Body of pancreas (tissue), 4 donors: ENCODE measurements at regions not wholly inside any gene's neighbourhood (a gene's known extent, or its start where the extent isn't known, plus 50 kb on each side); places are given as distances from the start of the nearest gene placed in this dataset.
A peak's percentile ranks its signal among the peaks of the same experiment; 100 is the strongest.

Experiments
- ATAC-seq: fragments of 150-250 bp; one replicate; pipeline ENCODE4 v1.9.1; 2016
- DNase-seq, 4 donors: peaks; one replicate each; pipeline ENCODE4 v3.0.0-alpha.2; 2019
- H3K27ac ChIP-seq, 4 donors: fragments of 200-600 bp; sonication (generic); 1 replicate in 3 of 4; 2 replicates in 1 of 4; pipeline versions ENCODE4 v1.5.1 to v1.6.1; 2016 to 2019; ENCODE audit warnings: mild to moderate bottlenecking in 1 of 4, mixed read lengths in 1 of 4, moderate library complexity in 1 of 4
- H3K27me3 ChIP-seq, 2 donors: fragments of 200-600 bp; sonication (generic); one replicate each; pipeline ENCODE4 v1.6.0; 2016; ENCODE audit warnings: mild to moderate bottlenecking in 1 of 2
- H3K36me3 ChIP-seq, 2 donors: fragments of 200-600 bp; sonication (generic); replicated peaks in 1 of 2; 2 replicates each; pipeline ENCODE4 v1.5.1; 2016; ENCODE audit warnings: low read depth in 2 of 2; ENCODE audit not compliant: insufficient read depth in 1 of 2
- H3K4me1 ChIP-seq: fragments of 200-600 bp; sonication (generic); one replicate; pipeline ENCODE4 v1.6.0; 2016
- H3K4me3 ChIP-seq, 2 donors: fragments of 200-600 bp; sonication (generic); 1 replicate in 1 of 2; 2 replicates in 1 of 2; pipeline ENCODE4 v1.5.1; 2016 to 2019
- H3K9me3 ChIP-seq, 3 donors: fragments of 200-600 bp; sonication (generic); 1 replicate in 2 of 3; 2 replicates in 1 of 3; pipeline ENCODE4 v1.5.1; 2016
- POLR2A ChIP-seq, 3 donors: fragments of 450-650 bp; IDR thresholded peaks; one replicate each; pipeline ENCODE4 v1.6.1; 2016; ENCODE audit warnings: antibody characterized with exemption in 3 of 3, mild to moderate bottlenecking in 2 of 3
- WGBS, 2 donors: methylation state at CpG; one replicate each; pipeline ENCODE4 v1.1.5; 2017; 5-methylcytosine and 5-hydroxymethylcytosine counted together
- intact Hi-C: fragments of 100-400 bp; cut with DNase I; formaldehyde crosslinking; loops from one replicate; pipeline ENCODE4 v1.15.1; 2023
- TF ChIP-seq, protein P1 (sequence below), 7 experiments: fragments of 450-650 bp in 4 of 7; fragments of 200-600 bp in 3 of 7; sonication (generic) in 3 of 7; IDR thresholded peaks; one replicate each; pipeline ENCODE4 v1.5.1; 2016 to 2019; ENCODE audit warnings: antibody characterized with exemption in 7 of 7

GRCh38 chr1:29948581-29948980 is 712.3 kb downstream of the PTPRU start:
- Histone ChIP-seq H3K4me3 (no peak overlapping the region), H3K27ac (no peak overlapping the region), H3K36me3 (no peaks in the 10 kb centered on the region), H3K27me3 (no peaks in the 10 kb centered on the region), H3K4me1 (no peaks in the 10 kb centered on the region), H3K9me3 (no peaks in the 10 kb centered on the region)
- no peak for TF ChIP-seq POLR2A (IDR thresholded peaks at IDR 0.05)
- TF ChIP-seq, protein P1, sequence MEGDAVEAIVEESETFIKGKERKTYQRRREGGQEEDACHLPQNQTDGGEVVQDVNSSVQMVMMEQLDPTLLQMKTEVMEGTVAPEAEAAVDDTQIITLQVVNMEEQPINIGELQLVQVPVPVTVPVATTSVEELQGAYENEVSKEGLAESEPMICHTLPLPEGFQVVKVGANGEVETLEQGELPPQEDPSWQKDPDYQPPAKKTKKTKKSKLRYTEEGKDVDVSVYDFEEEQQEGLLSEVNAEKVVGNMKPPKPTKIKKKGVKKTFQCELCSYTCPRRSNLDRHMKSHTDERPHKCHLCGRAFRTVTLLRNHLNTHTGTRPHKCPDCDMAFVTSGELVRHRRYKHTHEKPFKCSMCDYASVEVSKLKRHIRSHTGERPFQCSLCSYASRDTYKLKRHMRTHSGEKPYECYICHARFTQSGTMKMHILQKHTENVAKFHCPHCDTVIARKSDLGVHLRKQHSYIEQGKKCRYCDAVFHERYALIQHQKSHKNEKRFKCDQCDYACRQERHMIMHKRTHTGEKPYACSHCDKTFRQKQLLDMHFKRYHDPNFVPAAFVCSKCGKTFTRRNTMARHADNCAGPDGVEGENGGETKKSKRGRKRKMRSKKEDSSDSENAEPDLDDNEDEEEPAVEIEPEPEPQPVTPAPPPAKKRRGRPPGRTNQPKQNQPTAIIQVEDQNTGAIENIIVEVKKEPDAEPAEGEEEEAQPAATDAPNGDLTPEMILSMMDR (IDR thresholded peaks at IDR 0.05): no peak
- ATAC-seq (no peak), DNase-seq (no peak)
- 59 to 74% methylated on average over 8 of the region's 8 CpGs for WGBS, 2 donors
- intact Hi-C loops: no loop called here

DNA sequence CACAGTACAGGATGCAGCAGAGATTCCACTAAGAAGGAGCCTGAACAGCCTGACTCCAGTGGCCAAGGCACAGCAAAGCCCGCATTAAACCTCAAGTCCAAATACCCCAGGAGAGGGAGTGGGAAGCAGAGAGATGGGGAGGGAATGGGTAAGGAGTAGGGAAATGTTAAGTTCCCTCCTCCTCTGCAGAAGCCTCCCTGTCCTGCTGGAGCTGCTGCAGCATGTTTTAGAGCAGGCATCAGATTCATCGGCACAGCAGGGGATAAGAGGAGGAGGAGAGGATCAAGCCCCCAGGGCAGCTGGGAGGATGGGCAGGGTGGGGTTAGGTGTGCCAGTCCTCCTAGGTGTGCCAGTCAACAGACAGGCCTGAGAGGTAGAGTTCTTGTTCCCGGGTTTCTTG is 709.7 kb downstream of the PTPRU start:
- WGBS, 2 donors: 54 to 60% methylated on average over 3 of the region's 3 CpGs
- no peaks in the 10 kb centered on the region for H3K36me3 ChIP-seq

DNA sequence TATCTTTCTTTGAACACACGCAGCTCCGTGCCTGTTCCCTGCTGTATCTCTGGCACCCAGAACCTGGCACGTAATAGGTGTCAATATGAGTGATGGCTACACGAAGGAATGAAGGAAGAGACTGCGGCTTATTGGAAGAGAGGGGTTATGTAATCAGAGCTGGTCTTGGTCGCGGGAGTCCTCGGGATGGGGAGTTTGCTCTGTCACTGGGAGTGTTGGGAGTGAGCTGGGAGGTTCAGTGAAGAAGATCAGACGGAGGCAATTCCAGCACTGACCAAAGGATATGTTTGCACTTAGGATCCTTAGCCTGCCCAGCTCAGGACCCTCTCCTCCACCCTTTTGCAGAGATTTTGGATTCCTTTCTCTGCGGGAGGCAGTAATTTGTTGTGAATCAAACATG is 709.1 kb downstream of the PTPRU start:
- DNase-seq: no peak
- Histone ChIP-seq H3K27me3 (no peaks in the 10 kb centered on the region), H3K36me3 (no peaks in the 10 kb centered on the region), H3K27ac (no peak overlapping the region), H3K4me3 (no peak overlapping the region), H3K9me3 (no peaks in the 10 kb centered on the region), H3K4me1 (no peaks in the 10 kb centered on the region)
- ATAC-seq: peak; percentile 47
- TF ChIP-seq, protein P1 (IDR thresholded peaks at IDR 0.05): no peak
- WGBS, 2 donors: 13 to 16% methylated on average over 10 of the region's 10 CpGs
- intact Hi-C loops: no loop called here

More for the DNA sequence above, 709.7 kb downstream of the PTPRU start:
- DNase-seq (no peak), ATAC-seq (no peak)
- TF ChIP-seq, protein P1 (IDR thresholded peaks at IDR 0.05): no peak
- TF ChIP-seq POLR2A (IDR thresholded peaks at IDR 0.05): no peak
- H3K4me1 ChIP-seq: no peaks in the 10 kb centered on the region
- H3K9me3 ChIP-seq: no peaks in the 10 kb centered on the region
- H3K27me3 ChIP-seq: no peaks in the 10 kb centered on the region
- H3K4me3 ChIP-seq: no peak overlapping the region
- no peak overlapping the region for H3K27ac ChIP-seq
- intact Hi-C loops: no loop called here

GRCh38 chr1:29944253-29944905 is 708.1 kb downstream of the PTPRU start:
- no peak for TF ChIP-seq POLR2A (IDR thresholded peaks at IDR 0.05)
- TF ChIP-seq, protein P1 (IDR thresholded peaks at IDR 0.05): no peak
- Histone ChIP-seq H3K4me1 (no peaks in the 10 kb centered on the region), H3K27me3 (no peaks in the 10 kb centered on the region), H3K4me3 (no peak overlapping the region), H3K9me3 (no peaks in the 10 kb centered on the region), H3K27ac (no peak overlapping the region), H3K36me3 (no peaks in the 10 kb centered on the region)
- ATAC-seq (no peak), DNase-seq (no peak)
- 58 to 59% methylated on average over 15 of the region's 15 CpGs for WGBS, 2 donors
- intact Hi-C loops: no loop called here

- H3K36me3 ChIP-seq: no peaks in the 10 kb centered on the region
- H3K9me3 ChIP-seq: no peaks in the 10 kb centered on the region
- no peak for TF ChIP-seq POLR2A (IDR thresholded peaks at IDR 0.05)
- no peaks in the 10 kb centered on the region for H3K27me3 ChIP-seq
- H3K27ac ChIP-seq: no peak overlapping the region
- DNase-seq: no peak
- 100% methylated on average over 2 of the region's 2 CpGs; no CpG with 5 or more reads in 1 of the 2 donors for WGBS, 2 donors
- no peaks in the 10 kb centered on the region for H3K4me1 ChIP-seq
- no peak for ATAC-seq
- H3K4me3 ChIP-seq: no peak overlapping the region
- intact Hi-C loops: no loop called here
Measured at GRCh38 chr1:29943034-29943433, 706.7 kb downstream of the PTPRU start.
